HepG2 (cell line): ENCODE measurements at regions not wholly inside any gene's neighbourhood (a gene's known extent, or its start where the extent isn't known, plus 50 kb on each side); places are given as distances from the start of the nearest gene placed in this dataset.
A peak's percentile ranks its signal among the peaks of the same experiment; 100 is the strongest.

Experiments used
- BCL6 ChIP-seq: IDR thresholded peaks from 2 replicates; pipeline ENCODE4 v1.6.1; 2016; ENCODE audit warnings: missing genetic modification reagents, missing compliant biosample characterization
- GABPA ChIP-seq, 2 experiments: IDR thresholded peaks; 2 replicates each; pipeline ENCODE4 v1.6.1; 2011 to 2016; ENCODE audit warnings: low read depth in 2 of 2, low read length in 1 of 2, missing biosample characterization in 1 of 2, missing genetic modification characterization in 1 of 2
- GATA4 ChIP-seq: sonication (generic); IDR thresholded peaks from 2 replicates; pipeline ENCODE4 v1.6.1; 2016; ENCODE audit warnings: antibody characterized with exemption, low read depth, borderline replicate concordance
- GFI1 ChIP-seq: sonication (generic); formaldehyde crosslinking; IDR thresholded peaks from 2 replicates; pipeline ENCODE4 v1.5.0; 2020; ENCODE audit warnings: missing genetic modification reagents, mild to moderate bottlenecking, borderline replicate concordance
- HMG20A ChIP-seq: IDR thresholded peaks from 2 replicates; pipeline ENCODE4 v1.6.1; 2016; ENCODE audit warnings: borderline replicate concordance
- HOXA3 ChIP-seq: sonication (generic); formaldehyde crosslinking; IDR thresholded peaks from 2 replicates; pipeline ENCODE4 v1.5.0; 2020; ENCODE audit warnings: missing genetic modification reagents
- KDM4B ChIP-seq: sonication (generic); formaldehyde crosslinking; IDR thresholded peaks from 2 replicates; pipeline ENCODE4 v1.4.0; 2020; ENCODE audit warnings: missing genetic modification reagents
- MTA3 ChIP-seq: sonication (generic); formaldehyde crosslinking; IDR thresholded peaks from 2 replicates; pipeline ENCODE4 v1.4.0; 2020; ENCODE audit warnings: missing genetic modification reagents
- NFYC ChIP-seq: IDR thresholded peaks from 2 replicates; pipeline ENCODE4 v1.6.1; 2016; ENCODE audit warnings: missing genetic modification reagents, missing compliant biosample characterization
- RCOR2 ChIP-seq: IDR thresholded peaks from 2 replicates; pipeline ENCODE4 v1.6.1; 2016; ENCODE audit warnings: missing biosample characterization, missing genetic modification reagents
- SIX1 ChIP-seq: sonication (generic); formaldehyde crosslinking; IDR thresholded peaks from 2 replicates; pipeline ENCODE4 v1.4.0; 2020; ENCODE audit warnings: missing genetic modification reagents, borderline replicate concordance
- TEAD3 ChIP-seq: optimal IDR thresholded peaks from 2 replicates; pipeline ENCODE3; 2016; ENCODE audit warnings: borderline replicate concordance
- ZBTB20 ChIP-seq: sonication (generic); formaldehyde crosslinking; IDR thresholded peaks from 2 replicates; pipeline ENCODE4 v1.8.1; 2023; ENCODE audit warnings: missing genetic modification reagents, low read depth, mild to moderate bottlenecking, borderline replicate concordance
- ZNF788 ChIP-seq: sonication (generic); formaldehyde crosslinking; IDR thresholded peaks from 2 replicates; pipeline ENCODE4 v1.5.0; 2020; ENCODE audit warnings: mild to moderate bottlenecking, missing genetic modification reagents, borderline replicate concordance
- TF ChIP-seq, protein P1 (sequence below), 2 experiments: fragments of 450-650 bp in 1 of 2; sonication (generic) in 1 of 2; formaldehyde crosslinking in 1 of 2; IDR thresholded peaks; 2 replicates each; pipeline versions ENCODE4 v1.6.1 to v1.8.0; 2016 to 2022; ENCODE audit warnings: antibody characterized with exemption in 1 of 2, mild to moderate bottlenecking in 1 of 2, missing genetic modification reagents in 1 of 2
- TF ChIP-seq, protein P2 (sequence below), 2 experiments: fragments of 450-650 bp in 1 of 2; sonication (generic) in 1 of 2; formaldehyde crosslinking; IDR thresholded peaks; 2 replicates each; pipeline versions ENCODE4 v1.5.0 to v1.8.0; 2020 to 2022; ENCODE audit warnings: mild to moderate bottlenecking in 1 of 2, missing genetic modification reagents in 1 of 2
- TF ChIP-seq, protein P3 (sequence below): sonication (generic); formaldehyde crosslinking; IDR thresholded peaks from 2 replicates; pipeline ENCODE4 v1.4.0; 2020; ENCODE audit warnings: low read depth, mild to moderate bottlenecking, missing genetic modification reagents
- TF ChIP-seq, protein P4 (sequence below): IDR thresholded peaks from 2 replicates; pipeline ENCODE4 v1.6.1; 2012; ENCODE audit warnings: low read depth, low read length, improper control_type of control experiment

DNA sequence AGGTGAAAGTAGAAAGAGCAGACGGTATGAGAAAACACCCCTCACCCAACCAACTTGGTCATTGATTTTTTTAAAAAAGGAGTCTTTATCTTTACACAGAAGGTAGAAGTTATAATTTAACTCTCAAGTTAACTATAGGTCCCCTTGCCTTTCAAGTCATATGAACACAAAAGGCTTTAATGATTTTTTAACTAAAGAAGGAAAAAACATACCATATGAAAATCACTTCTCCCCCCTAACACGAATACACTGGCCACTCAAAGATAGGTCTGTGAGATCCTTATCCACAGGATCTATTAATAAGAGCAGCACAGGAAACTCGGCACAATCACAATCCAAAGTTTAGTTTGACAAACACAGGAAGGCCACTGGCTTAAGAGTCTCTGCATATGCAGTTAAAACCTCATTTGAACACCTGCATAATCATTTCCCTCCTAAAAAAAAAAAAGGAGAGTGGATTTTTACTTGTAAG lies 138.0 kb downstream of the ENC1 start (continued):
- TF ChIP-seq, protein P1, sequence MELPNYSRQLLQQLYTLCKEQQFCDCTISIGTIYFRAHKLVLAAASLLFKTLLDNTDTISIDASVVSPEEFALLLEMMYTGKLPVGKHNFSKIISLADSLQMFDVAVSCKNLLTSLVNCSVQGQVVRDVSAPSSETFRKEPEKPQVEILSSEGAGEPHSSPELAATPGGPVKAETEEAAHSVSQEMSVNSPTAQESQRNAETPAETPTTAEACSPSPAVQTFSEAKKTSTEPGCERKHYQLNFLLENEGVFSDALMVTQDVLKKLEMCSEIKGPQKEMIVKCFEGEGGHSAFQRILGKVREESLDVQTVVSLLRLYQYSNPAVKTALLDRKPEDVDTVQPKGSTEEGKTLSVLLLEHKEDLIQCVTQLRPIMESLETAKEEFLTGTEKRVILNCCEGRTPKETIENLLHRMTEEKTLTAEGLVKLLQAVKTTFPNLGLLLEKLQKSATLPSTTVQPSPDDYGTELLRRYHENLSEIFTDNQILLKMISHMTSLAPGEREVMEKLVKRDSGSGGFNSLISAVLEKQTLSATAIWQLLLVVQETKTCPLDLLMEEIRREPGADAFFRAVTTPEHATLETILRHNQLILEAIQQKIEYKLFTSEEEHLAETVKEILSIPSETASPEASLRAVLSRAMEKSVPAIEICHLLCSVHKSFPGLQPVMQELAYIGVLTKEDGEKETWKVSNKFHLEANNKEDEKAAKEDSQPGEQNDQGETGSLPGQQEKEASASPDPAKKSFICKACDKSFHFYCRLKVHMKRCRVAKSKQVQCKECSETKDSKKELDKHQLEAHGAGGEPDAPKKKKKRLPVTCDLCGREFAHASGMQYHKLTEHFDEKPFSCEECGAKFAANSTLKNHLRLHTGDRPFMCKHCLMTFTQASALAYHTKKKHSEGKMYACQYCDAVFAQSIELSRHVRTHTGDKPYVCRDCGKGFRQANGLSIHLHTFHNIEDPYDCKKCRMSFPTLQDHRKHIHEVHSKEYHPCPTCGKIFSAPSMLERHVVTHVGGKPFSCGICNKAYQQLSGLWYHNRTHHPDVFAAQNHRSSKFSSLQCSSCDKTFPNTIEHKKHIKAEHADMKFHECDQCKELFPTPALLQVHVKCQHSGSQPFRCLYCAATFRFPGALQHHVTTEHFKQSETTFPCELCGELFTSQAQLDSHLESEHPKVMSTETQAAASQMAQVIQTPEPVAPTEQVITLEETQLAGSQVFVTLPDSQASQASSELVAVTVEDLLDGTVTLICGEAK (IDR thresholded peaks at IDR 0.05): no peak
- TF ChIP-seq, protein P1 (CRISPR knock-in tag; IDR thresholded peaks at IDR 0.05): no peak
- TF ChIP-seq HOXA3 (CRISPR knock-in tag): 0 out of 2 replicates have a peak, but pooled peaks have one; percentile 30
- peak; percentile 8 for TF ChIP-seq TEAD3 (CRISPR knock-in tag)
- TF ChIP-seq GABPA (IDR thresholded peaks at IDR 0.05; ENCODE audit: low read depth, low read length): no peak
- no peak for TF ChIP-seq GABPA (CRISPR knock-in tag; IDR thresholded peaks at IDR 0.05; ENCODE audit: low read depth)
- TF ChIP-seq KDM4B: 0 out of 2 replicates have a peak, but pooled peaks have one; percentile 11
- peak; percentile 91; the same call in 1 of the 2 replicates for TF ChIP-seq ZBTB20 (CRISPR knock-in tag)
- TF ChIP-seq GFI1: peak; percentile 94
- TF ChIP-seq GATA4: peak; percentile 91; the same call in 1 of the 2 replicates
- TF ChIP-seq, protein P2, sequence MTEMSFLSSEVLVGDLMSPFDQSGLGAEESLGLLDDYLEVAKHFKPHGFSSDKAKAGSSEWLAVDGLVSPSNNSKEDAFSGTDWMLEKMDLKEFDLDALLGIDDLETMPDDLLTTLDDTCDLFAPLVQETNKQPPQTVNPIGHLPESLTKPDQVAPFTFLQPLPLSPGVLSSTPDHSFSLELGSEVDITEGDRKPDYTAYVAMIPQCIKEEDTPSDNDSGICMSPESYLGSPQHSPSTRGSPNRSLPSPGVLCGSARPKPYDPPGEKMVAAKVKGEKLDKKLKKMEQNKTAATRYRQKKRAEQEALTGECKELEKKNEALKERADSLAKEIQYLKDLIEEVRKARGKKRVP (CRISPR knock-in tag; IDR thresholded peaks at IDR 0.05): 0 out of 4 replicates have a peak, but pooled peaks of 1 of the 2 experiments have one; percentile 34
- TF ChIP-seq, protein P3, sequence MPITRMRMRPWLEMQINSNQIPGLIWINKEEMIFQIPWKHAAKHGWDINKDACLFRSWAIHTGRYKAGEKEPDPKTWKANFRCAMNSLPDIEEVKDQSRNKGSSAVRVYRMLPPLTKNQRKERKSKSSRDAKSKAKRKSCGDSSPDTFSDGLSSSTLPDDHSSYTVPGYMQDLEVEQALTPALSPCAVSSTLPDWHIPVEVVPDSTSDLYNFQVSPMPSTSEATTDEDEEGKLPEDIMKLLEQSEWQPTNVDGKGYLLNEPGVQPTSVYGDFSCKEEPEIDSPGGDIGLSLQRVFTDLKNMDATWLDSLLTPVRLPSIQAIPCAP (CRISPR knock-in tag): no peak
- TF ChIP-seq HMG20A (CRISPR knock-in tag): peak; percentile 62; the same call in 1 of the 2 replicates
- TF ChIP-seq, protein P4, sequence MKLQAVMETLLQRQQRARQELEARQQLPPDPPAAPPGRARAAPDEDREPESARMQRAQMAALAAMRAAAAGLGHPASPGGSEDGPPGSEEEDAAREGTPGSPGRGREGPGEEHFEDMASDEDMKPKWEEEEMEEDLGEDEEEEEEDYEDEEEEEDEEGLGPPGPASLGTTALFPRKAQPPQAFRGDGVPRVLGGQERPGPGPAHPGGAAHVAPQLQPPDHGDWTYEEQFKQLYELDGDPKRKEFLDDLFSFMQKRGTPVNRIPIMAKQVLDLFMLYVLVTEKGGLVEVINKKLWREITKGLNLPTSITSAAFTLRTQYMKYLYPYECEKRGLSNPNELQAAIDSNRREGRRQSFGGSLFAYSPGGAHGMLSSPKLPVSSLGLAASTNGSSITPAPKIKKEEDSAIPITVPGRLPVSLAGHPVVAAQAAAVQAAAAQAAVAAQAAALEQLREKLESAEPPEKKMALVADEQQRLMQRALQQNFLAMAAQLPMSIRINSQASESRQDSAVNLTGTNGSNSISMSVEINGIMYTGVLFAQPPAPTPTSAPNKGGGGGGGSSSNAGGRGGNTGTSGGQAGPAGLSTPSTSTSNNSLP: peak; percentile 72
- no peak for TF ChIP-seq NFYC (CRISPR knock-in tag)
- TF ChIP-seq SIX1 (CRISPR knock-in tag): peak; percentile 51
- TF ChIP-seq RCOR2 (CRISPR knock-in tag): peak; percentile 49; the same call in 1 of the 2 replicates
- peak; percentile 71 for TF ChIP-seq BCL6
- no peak for TF ChIP-seq ZNF788 (CRISPR knock-in tag)
- TF ChIP-seq MTA3: no peak
